HEK293 (cell line): ENCODE measurements at regions not wholly inside any gene's neighbourhood (a gene's known extent, or its start where the extent isn't known, plus 50 kb on each side); places are given as distances from the start of the nearest gene placed in this dataset.

Source experiments
- CTCF ChIA-PET: fragments of 350-600 bp; formaldehyde crosslinking; extraction: SDS; loops from one replicate; lab custom pipeline; 2021; ENCODE audit warnings: antibody characterized with exemption; lab: Yijun Ruan, JAX
- POLR2A ChIA-PET: fragments of 300-600 bp; formaldehyde crosslinking; extraction: SDS; loops from one replicate; lab custom pipeline; 2020; ENCODE audit warnings: antibody characterized with exemption, inconsistent platforms; lab: Yijun Ruan, JAX
- H3K27ac ChIP-seq: fragments of 200-500 bp; sonication (Bioruptor generic); 2 replicates; pipeline ENCODE4 v1.5.1; 2014; ENCODE audit warnings: low read depth, low read length, control low read depth, inconsistent platforms; ENCODE audit errors: extremely low read depth
- H3K36me3 ChIP-seq, 2 experiments: fragments of 200-500 bp in 1 of 2; sonication (Bioruptor generic) in 1 of 2; 1 replicate in 1 of 2; 2 replicates in 1 of 2; pipeline ENCODE4 v1.5.1; 2014 to 2017; ENCODE audit warnings: inconsistent platforms in 2 of 2, low read length in 2 of 2; ENCODE audit not compliant: control insufficient read depth in 2 of 2, insufficient read depth in 1 of 2
- H3K4me1 ChIP-seq: fragments of 200-500 bp; sonication (Bioruptor generic); 2 replicates; pipeline ENCODE4 v1.5.1; 2014; ENCODE audit warnings: mild to moderate bottlenecking, low read length, inconsistent platforms; ENCODE audit not compliant: control insufficient read depth, insufficient read depth
- H3K4me3 ChIP-seq: 2 replicates; pipeline ENCODE4 v1.5.1; 2011; ENCODE audit warnings: low read depth, mild to moderate bottlenecking, control low read depth, low read length, moderate library complexity
- H3K9me3 ChIP-seq: fragments of 200-500 bp; sonication (Bioruptor generic); 2 replicates; pipeline ENCODE4 v1.5.1; 2014; ENCODE audit warnings: low read depth, low read length, inconsistent platforms; ENCODE audit not compliant: control insufficient read depth, insufficient read depth
- GFI1B ChIP-seq: fragments of 450-650 bp; formaldehyde crosslinking; IDR thresholded peaks from 2 replicates; pipeline ENCODE4 v1.5.1; 2016; ENCODE audit warnings: missing biosample characterization, missing genetic modification characterization
- IKZF3 ChIP-seq: fragments of 450-650 bp; IDR thresholded peaks from 2 replicates; pipeline ENCODE4 v1.5.0; 2018; ENCODE audit warnings: missing biosample characterization, mild to moderate bottlenecking, missing genetic modification characterization, moderate library complexity
- KLF9 ChIP-seq: fragments of 450-650 bp; formaldehyde crosslinking; IDR thresholded peaks from 2 replicates; pipeline ENCODE4 v1.5.1; 2016; ENCODE audit warnings: missing biosample characterization, missing genetic modification characterization, low read depth
- RBAK ChIP-seq: fragments of 450-650 bp; formaldehyde crosslinking; IDR thresholded peaks from 2 replicates; pipeline ENCODE4 v1.5.1; 2016; ENCODE audit warnings: missing biosample characterization, missing genetic modification characterization
- YY2 ChIP-seq: fragments of 450-650 bp; formaldehyde crosslinking; IDR thresholded peaks from 2 replicates; pipeline ENCODE4 v1.5.1; 2016; ENCODE audit warnings: missing biosample characterization, missing genetic modification characterization
- ZBTB20 ChIP-seq: fragments of 450-650 bp; formaldehyde crosslinking; IDR thresholded peaks from 2 replicates; pipeline ENCODE4 v1.5.1; 2016; ENCODE audit warnings: missing biosample characterization, missing genetic modification characterization
- ZFP41 ChIP-seq: fragments of 450-650 bp; formaldehyde crosslinking; IDR thresholded peaks from 2 replicates; pipeline ENCODE4 v1.5.1; 2016; ENCODE audit warnings: missing biosample characterization, missing genetic modification characterization, borderline replicate concordance
- ZIC2 ChIP-seq: fragments of 450-650 bp; formaldehyde crosslinking; IDR thresholded peaks from 2 replicates; pipeline ENCODE4 v1.5.1; 2016; ENCODE audit warnings: missing biosample characterization, missing genetic modification characterization
- ZNF146 ChIP-seq: fragments of 450-650 bp; formaldehyde crosslinking; IDR thresholded peaks from 2 replicates; pipeline ENCODE4 v1.5.1; 2016; ENCODE audit warnings: missing biosample characterization, missing genetic modification characterization
- ZNF23 ChIP-seq: fragments of 450-650 bp; formaldehyde crosslinking; IDR thresholded peaks from 2 replicates; pipeline ENCODE4 v1.5.1; 2016; ENCODE audit warnings: missing biosample characterization, missing genetic modification characterization, borderline replicate concordance
- ZNF350 ChIP-seq: fragments of 450-650 bp; formaldehyde crosslinking; IDR thresholded peaks from 2 replicates; pipeline ENCODE4 v1.5.0; 2017; ENCODE audit warnings: missing biosample characterization, mild to moderate bottlenecking, missing genetic modification characterization
- ZNF394 ChIP-seq: fragments of 450-650 bp; formaldehyde crosslinking; IDR thresholded peaks from 2 replicates; pipeline ENCODE4 v1.5.1; 2016; ENCODE audit warnings: missing biosample characterization, missing genetic modification characterization, mild to moderate bottlenecking, moderate library complexity, borderline replicate concordance
- ZNF48 ChIP-seq: fragments of 450-650 bp; formaldehyde crosslinking; IDR thresholded peaks from 2 replicates; pipeline ENCODE4 v1.5.1; 2016; ENCODE audit warnings: missing biosample characterization, missing genetic modification characterization
- ZNF501 ChIP-seq: fragments of 450-650 bp; formaldehyde crosslinking; IDR thresholded peaks from 2 replicates; pipeline ENCODE4 v1.5.1; 2016; ENCODE audit warnings: missing biosample characterization, missing genetic modification characterization
- ZNF518A ChIP-seq: fragments of 450-650 bp; formaldehyde crosslinking; conservative IDR thresholded peaks from 2 replicates; pipeline ENCODE4 v1.5.1; 2016; ENCODE audit warnings: low read depth, missing biosample characterization, missing genetic modification characterization
- ZNF544 ChIP-seq: fragments of 450-650 bp; formaldehyde crosslinking; IDR thresholded peaks from 2 replicates; pipeline ENCODE4 v1.5.0; 2017; ENCODE audit warnings: missing biosample characterization, missing genetic modification characterization
- ZNF654 ChIP-seq: fragments of 450-650 bp; formaldehyde crosslinking; IDR thresholded peaks from 2 replicates; pipeline ENCODE4 v1.5.1; 2016; ENCODE audit warnings: low read depth, missing biosample characterization, missing genetic modification characterization
- ZNF776 ChIP-seq: fragments of 450-650 bp; formaldehyde crosslinking; IDR thresholded peaks from 2 replicates; pipeline ENCODE4 v1.5.0; 2017; ENCODE audit warnings: missing biosample characterization, missing genetic modification characterization, borderline replicate concordance
- ZNF792 ChIP-seq: fragments of 450-650 bp; formaldehyde crosslinking; IDR thresholded peaks from 2 replicates; pipeline ENCODE4 v1.5.1; 2016; ENCODE audit warnings: missing biosample characterization, missing genetic modification characterization
- TF ChIP-seq, protein P1 (sequence below): fragments of 450-650 bp; formaldehyde crosslinking; conservative IDR thresholded peaks from 2 replicates; pipeline ENCODE4 v1.5.1; 2016; ENCODE audit warnings: low read depth, missing biosample characterization, missing genetic modification characterization

DNA sequence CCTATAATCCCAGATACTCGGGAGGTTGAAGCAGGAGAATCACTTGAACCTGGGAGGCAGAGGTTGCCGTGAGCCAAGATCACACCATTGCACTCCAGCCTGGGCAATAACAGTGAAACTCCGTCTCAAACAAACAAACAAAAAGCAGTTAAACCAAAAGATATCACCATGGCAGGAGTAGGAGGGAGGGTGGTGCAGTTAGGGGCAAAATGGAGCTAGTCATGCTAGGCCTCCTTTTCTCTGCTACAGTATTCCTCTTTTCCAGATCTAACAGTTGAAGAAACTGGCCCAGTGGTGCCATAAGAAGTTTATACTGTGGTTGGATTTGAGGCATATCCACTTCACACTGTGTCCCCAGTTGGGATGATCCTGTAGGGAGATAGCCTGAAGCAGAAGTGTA, 261.6 kb downstream of the SKIDA1 start:
- Histone ChIP-seq H3K4me3 (no peak overlapping the region), H3K27ac (no peak overlapping the region), H3K36me3 (no peaks in the 10 kb centered on the region), H3K4me1 (no peaks in the 10 kb centered on the region), H3K9me3 (no peaks in the 10 kb centered on the region)
- no peak for TF ChIP-seq ZNF350 (tag by site-specific recombination)
- no peak for TF ChIP-seq ZNF501 (tag by site-specific recombination)
- no peak for TF ChIP-seq ZNF48
- no peak for TF ChIP-seq ZFP41 (tag by site-specific recombination)
- no peak for TF ChIP-seq ZNF776 (tag by site-specific recombination)
- no peak for TF ChIP-seq ZBTB20 (tag by site-specific recombination)
- TF ChIP-seq, protein P1, sequence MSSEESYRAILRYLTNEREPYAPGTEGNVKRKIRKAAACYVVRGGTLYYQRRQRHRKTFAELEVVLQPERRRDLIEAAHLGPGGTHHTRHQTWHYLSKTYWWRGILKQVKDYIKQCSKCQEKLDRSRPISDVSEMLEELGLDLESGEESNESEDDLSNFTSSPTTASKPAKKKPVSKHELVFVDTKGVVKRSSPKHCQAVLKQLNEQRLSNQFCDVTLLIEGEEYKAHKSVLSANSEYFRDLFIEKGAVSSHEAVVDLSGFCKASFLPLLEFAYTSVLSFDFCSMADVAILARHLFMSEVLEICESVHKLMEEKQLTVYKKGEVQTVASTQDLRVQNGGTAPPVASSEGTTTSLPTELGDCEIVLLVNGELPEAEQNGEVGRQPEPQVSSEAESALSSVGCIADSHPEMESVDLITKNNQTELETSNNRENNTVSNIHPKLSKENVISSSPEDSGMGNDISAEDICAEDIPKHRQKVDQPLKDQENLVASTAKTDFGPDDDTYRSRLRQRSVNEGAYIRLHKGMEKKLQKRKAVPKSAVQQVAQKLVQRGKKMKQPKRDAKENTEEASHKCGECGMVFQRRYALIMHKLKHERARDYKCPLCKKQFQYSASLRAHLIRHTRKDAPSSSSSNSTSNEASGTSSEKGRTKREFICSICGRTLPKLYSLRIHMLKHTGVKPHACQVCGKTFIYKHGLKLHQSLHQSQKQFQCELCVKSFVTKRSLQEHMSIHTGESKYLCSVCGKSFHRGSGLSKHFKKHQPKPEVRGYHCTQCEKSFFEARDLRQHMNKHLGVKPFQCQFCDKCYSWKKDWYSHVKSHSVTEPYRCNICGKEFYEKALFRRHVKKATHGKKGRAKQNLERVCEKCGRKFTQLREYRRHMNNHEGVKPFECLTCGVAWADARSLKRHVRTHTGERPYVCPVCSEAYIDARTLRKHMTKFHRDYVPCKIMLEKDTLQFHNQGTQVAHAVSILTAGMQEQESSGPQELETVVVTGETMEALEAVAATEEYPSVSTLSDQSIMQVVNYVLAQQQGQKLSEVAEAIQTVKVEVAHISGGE, result no peak
- TF ChIP-seq ZNF792 (tag by site-specific recombination), result no peak
- ChIA-PET CTCF (no interaction called here), POLR2A (interaction anchor here (0.5 to 0.6 kb wide), 2 partner anchors 122 to 311 kb away, joined by 3 to 4 read pairs; no protein-coding TSS in a partner anchor)

- Histone ChIP-seq H3K4me1 (no peaks in the 10 kb centered on the region), H3K9me3 (no peaks in the 10 kb centered on the region), H3K36me3 (no peaks in the 10 kb centered on the region), H3K27ac (no peak overlapping the region), H3K4me3 (no peak overlapping the region)
- ChIA-PET CTCF (interaction anchor here (0.6 to 0.7 kb wide), 2 partner anchors 739 to 1725 kb away, joined by 3 to 4 read pairs; no protein-coding TSS in a partner anchor), POLR2A (interaction anchor here (0.6 kb wide), 1 partner anchor 310 kb away, joined by 3 read pairs; no protein-coding TSS in a partner anchor)
- TF ChIP-seq KLF9 (no peak), ZNF654 (tag by site-specific recombination) (no peak), ZNF394 (tag by site-specific recombination) (no peak), GFI1B (no peak), YY2 (tag by site-specific recombination) (no peak), RBAK (tag by site-specific recombination) (no peak), ZNF544 (tag by site-specific recombination) (no peak), ZNF23 (tag by site-specific recombination) (no peak), ZNF146 (tag by site-specific recombination) (no peak), ZIC2 (no peak), ZNF518A (tag by site-specific recombination) (no peak), IKZF3 (tag by site-specific recombination) (no peak)
These were observed 262.1 kb downstream of the SKIDA1 start for GRCh38 chr10:21263263-21263803.
